ENCODE measurements at regions not wholly inside any gene's neighbourhood (a gene's known extent, or its start where the extent isn't known, plus 50 kb on each side); places are given as distances from the start of the nearest gene placed in this dataset.

DNA sequence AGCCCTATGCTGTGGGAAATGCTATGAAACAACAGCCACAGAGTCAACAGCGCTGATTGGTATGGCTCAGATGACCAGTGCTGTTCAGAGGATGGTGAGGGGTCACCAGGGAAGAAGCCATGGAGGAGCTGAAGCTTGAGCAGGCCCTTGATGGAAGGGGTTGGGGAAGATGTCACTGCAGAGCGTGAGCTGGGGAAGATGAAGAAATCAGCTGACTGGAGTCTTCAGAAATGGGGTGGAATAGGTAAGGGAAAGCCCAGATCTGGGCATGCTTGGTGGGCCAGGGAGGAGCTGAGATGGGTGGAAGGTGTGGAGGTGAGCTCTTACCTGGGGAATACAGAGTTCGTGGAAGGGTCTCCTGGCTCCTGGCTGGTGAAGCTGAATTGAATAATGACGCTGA is 105.4 kb upstream of the PLET1 start:
- peak overlapping the region in 1 of 9 donors; percentile 43 for H3K27ac Mint-ChIP-seq
- POLR2A ChIA-PET = no interaction called here

DNA sequence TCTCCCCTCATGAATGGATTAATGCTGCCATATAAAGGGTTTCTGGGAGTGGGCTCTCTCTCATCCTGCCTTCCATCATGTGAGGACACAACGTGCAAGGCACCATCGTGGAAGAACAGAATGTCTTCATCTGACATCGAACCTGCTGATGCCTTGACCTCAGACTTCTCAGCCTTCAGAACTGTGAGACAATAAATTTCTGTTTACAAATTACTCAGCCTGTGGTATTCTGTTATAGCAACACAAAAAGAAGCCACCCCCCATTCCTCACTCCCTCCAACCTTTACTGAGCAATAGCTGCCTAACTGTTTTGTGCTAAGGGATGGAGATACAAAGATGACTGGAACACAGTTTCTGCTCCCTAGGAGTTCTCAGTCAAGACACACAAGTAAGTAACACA is 106.1 kb upstream of the PLET1 start:
- intact Hi-C loops (cut with micrococcal nuclease) = no loop called here
- no peaks in the 10 kb centered on the region for H3K36me3 ChIP-seq (ENCODE audit: control insufficient read depth in 2 of 3, insufficient read depth in 3 of 3, low read length in 3 of 3)
- DNase-seq (no peak), ATAC-seq (no peak)
- peaks cover 0 to 11% (median 0%) of the 10 kb centered on the region in 7 donors for H3K4me1 Mint-ChIP-seq
- H3K27me3 Mint-ChIP-seq = peaks cover 0 to 2% (median 0%) of the 10 kb centered on the region in 5 donors
- H3K4me3 ChIP-seq (ENCODE audit: low read length) = no peak overlapping the region
- peaks cover 0 to 33% (median 18%) of the 10 kb centered on the region in 5 donors for H3K36me3 Mint-ChIP-seq
- no peaks in the 10 kb centered on the region for H3K4me1 ChIP-seq (ENCODE audit: control insufficient read depth in 2 of 2, insufficient read depth in 2 of 2, low read length in 2 of 2)
- H3K27me3 ChIP-seq (ENCODE audit: control insufficient read depth in 2 of 2, insufficient read depth in 2 of 2, low read length in 2 of 2) = no peaks in the 10 kb centered on the region
- no peaks in the 10 kb centered on the region for H3K9me3 ChIP-seq (ENCODE audit: control insufficient read depth in 2 of 3, low read length in 3 of 3)
- peaks cover 0 to 2% (median 0%) of the 10 kb centered on the region in 11 donors for H3K9me3 Mint-ChIP-seq
- CTCF ChIA-PET = no interaction called here
- POLR2A ChIA-PET = no interaction called here
- no peak overlapping the region for H3K4me3 Mint-ChIP-seq
- H3K27ac ChIP-seq (ENCODE audit: low read depth, low read length) = no peak overlapping the region
- H3K27ac Mint-ChIP-seq = peak overlapping the region in 1 of 9 donors; percentile 11

More for the DNA sequence above, 105.4 kb upstream of the PLET1 start:
- CTCF ChIA-PET = no interaction called here
- H3K4me3 Mint-ChIP-seq = no peak overlapping the region
- peaks cover 0 to 2% (median 0%) of the 10 kb centered on the region in 11 donors for H3K9me3 Mint-ChIP-seq
- DNase-seq (no peak), ATAC-seq (no peak)
- Histone ChIP-seq H3K4me3 (ENCODE audit: low read length) (no peak overlapping the region), H3K27ac (ENCODE audit: low read depth, low read length) (no peak overlapping the region), H3K9me3 (ENCODE audit: control insufficient read depth in 2 of 3, low read length in 3 of 3) (no peaks in the 10 kb centered on the region), H3K27me3 (ENCODE audit: control insufficient read depth in 2 of 2, insufficient read depth in 2 of 2, low read length in 2 of 2) (no peaks in the 10 kb centered on the region), H3K36me3 (ENCODE audit: control insufficient read depth in 2 of 3, insufficient read depth in 3 of 3, low read length in 3 of 3) (no peaks in the 10 kb centered on the region), H3K4me1 (ENCODE audit: control insufficient read depth in 2 of 2, insufficient read depth in 2 of 2, low read length in 2 of 2) (no peaks in the 10 kb centered on the region)
- peaks cover 0 to 11% (median 3%) of the 10 kb centered on the region in 7 donors for H3K4me1 Mint-ChIP-seq
- peaks cover 0 to 2% (median 0%) of the 10 kb centered on the region in 5 donors for H3K27me3 Mint-ChIP-seq
- peaks cover 0 to 37% (median 23%) of the 10 kb centered on the region in 5 donors for H3K36me3 Mint-ChIP-seq
- intact Hi-C loops (cut with micrococcal nuclease) = no loop called here

GRCh38 chr11:112367461-112367860 is 106.8 kb upstream of the PLET1 start:
- no peak overlapping the region for H3K27ac ChIP-seq (ENCODE audit: low read depth, low read length)
- Mint-ChIP-seq H3K4me3 (no peak overlapping the region), H3K9me3 (peaks cover 0 to 4% (median 0%) of the 10 kb centered on the region in 11 donors), H3K4me1 (peaks cover 0 to 11% (median 0%) of the 10 kb centered on the region in 7 donors), H3K27ac (no peak overlapping the region), H3K27me3 (peaks cover 0 to 4% (median 0%) of the 10 kb centered on the region in 5 donors), H3K36me3 (peaks cover 0 to 32% (median 14%) of the 10 kb centered on the region in 5 donors)
- POLR2A ChIA-PET = no interaction called here
- no peaks in the 10 kb centered on the region for H3K4me1 ChIP-seq (ENCODE audit: control insufficient read depth in 2 of 2, insufficient read depth in 2 of 2, low read length in 2 of 2)
- H3K4me3 ChIP-seq (ENCODE audit: low read length) = no peak overlapping the region
- H3K27me3 ChIP-seq (ENCODE audit: control insufficient read depth in 2 of 2, insufficient read depth in 2 of 2, low read length in 2 of 2) = no peaks in the 10 kb centered on the region
- no peaks in the 10 kb centered on the region for H3K9me3 ChIP-seq (ENCODE audit: control insufficient read depth in 2 of 3, low read length in 3 of 3)
- intact Hi-C loops (cut with micrococcal nuclease) = no loop called here
- CTCF ChIA-PET = no interaction called here
- DNase-seq (no peak), ATAC-seq (no peak)
- H3K36me3 ChIP-seq (ENCODE audit: control insufficient read depth in 2 of 3, insufficient read depth in 3 of 3, low read length in 3 of 3) = no peaks in the 10 kb centered on the region

DNA sequence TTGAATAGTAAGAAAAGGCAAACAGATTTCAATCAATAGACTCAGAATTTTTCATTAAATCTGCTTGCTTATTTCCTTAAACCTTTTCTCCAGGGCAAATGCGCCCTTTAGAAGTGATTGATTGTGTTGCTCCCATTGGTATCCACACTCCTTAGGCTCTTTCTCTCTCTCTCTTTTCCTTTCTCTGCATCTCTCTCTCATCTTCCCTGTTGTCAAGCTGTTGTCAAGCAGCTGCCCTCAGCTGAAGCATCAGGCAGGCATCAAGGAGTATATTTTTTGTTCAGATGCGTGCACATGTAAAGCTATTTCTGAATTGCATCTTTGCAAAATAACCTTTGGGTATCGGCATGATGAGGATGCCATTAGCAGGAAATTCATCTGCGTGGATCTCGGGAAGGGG is 107.2 kb upstream of the PLET1 start:
- H3K36me3 ChIP-seq (ENCODE audit: control insufficient read depth in 2 of 3, insufficient read depth in 3 of 3, low read length in 3 of 3) = no peaks in the 10 kb centered on the region
- no peaks in the 10 kb centered on the region for H3K9me3 ChIP-seq (ENCODE audit: control insufficient read depth in 2 of 3, low read length in 3 of 3)
- H3K4me1 ChIP-seq (ENCODE audit: control insufficient read depth in 2 of 2, insufficient read depth in 2 of 2, low read length in 2 of 2) = no peaks in the 10 kb centered on the region
- H3K4me1 Mint-ChIP-seq = peaks cover 0 to 11% (median 0%) of the 10 kb centered on the region in 7 donors
- ChIA-PET CTCF (no interaction called here), POLR2A (no interaction called here)
- H3K27me3 Mint-ChIP-seq = peaks cover 0 to 4% (median 0%) of the 10 kb centered on the region in 5 donors
- no peak overlapping the region for H3K4me3 Mint-ChIP-seq
- H3K4me3 ChIP-seq (ENCODE audit: low read length) = no peak overlapping the region
- H3K27me3 ChIP-seq (ENCODE audit: control insufficient read depth in 2 of 2, insufficient read depth in 2 of 2, low read length in 2 of 2) = no peaks in the 10 kb centered on the region
- H3K36me3 Mint-ChIP-seq = peaks cover 0 to 32% (median 14%) of the 10 kb centered on the region in 5 donors
- no peak overlapping the region for H3K27ac ChIP-seq (ENCODE audit: low read depth, low read length)
- DNase-seq = no peak
- peaks cover 0 to 4% (median 0%) of the 10 kb centered on the region in 11 donors for H3K9me3 Mint-ChIP-seq
- intact Hi-C loops (cut with micrococcal nuclease) = no loop called here
- H3K27ac Mint-ChIP-seq = no peak overlapping the region
- ATAC-seq = no peak

DNA sequence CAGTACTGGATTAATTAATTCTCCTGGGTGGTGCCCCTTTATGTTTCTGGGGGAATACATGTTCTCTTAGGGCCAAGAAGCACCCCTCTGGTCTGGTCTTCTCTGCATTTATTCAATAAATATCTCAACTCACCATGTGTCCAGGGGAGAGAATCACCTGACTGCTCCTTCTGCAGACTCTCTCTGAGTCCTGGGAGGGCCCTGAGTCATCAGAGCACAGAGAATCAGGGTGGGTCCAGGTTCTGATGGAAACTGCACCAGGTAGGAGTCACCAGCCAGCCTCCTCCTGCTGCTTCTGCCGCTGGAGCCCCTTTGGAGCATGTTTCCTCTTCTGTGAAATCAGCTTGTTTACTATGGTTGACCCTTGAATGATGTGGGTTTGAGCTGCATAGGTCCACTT is 107.7 kb upstream of the PLET1 start:
- H3K9me3 Mint-ChIP-seq = peaks cover 0 to 4% (median 0%) of the 10 kb centered on the region in 11 donors
- Histone ChIP-seq H3K4me1 (ENCODE audit: control insufficient read depth in 2 of 2, insufficient read depth in 2 of 2, low read length in 2 of 2) (no peaks in the 10 kb centered on the region), H3K4me3 (ENCODE audit: low read length) (no peak overlapping the region), H3K36me3 (ENCODE audit: control insufficient read depth in 2 of 3, insufficient read depth in 3 of 3, low read length in 3 of 3) (no peaks in the 10 kb centered on the region), H3K27ac (ENCODE audit: low read depth, low read length) (no peak overlapping the region), H3K27me3 (ENCODE audit: control insufficient read depth in 2 of 2, insufficient read depth in 2 of 2, low read length in 2 of 2) (no peaks in the 10 kb centered on the region), H3K9me3 (ENCODE audit: control insufficient read depth in 2 of 3, low read length in 3 of 3) (no peaks in the 10 kb centered on the region)
- DNase-seq = no peak
- H3K27ac Mint-ChIP-seq = peak overlapping the region in 1 of 9 donors; percentile 84
- peaks cover 0 to 30% (median 14%) of the 10 kb centered on the region in 5 donors for H3K36me3 Mint-ChIP-seq
- ATAC-seq = no peak
- ChIA-PET POLR2A (no interaction called here), CTCF (no interaction called here)
- H3K4me1 Mint-ChIP-seq = peaks cover 0 to 11% (median 0%) of the 10 kb centered on the region in 7 donors
- H3K27me3 Mint-ChIP-seq = peaks cover 0 to 9% (median 0%) of the 10 kb centered on the region in 5 donors
- intact Hi-C loops (cut with micrococcal nuclease) = no loop called here
- H3K4me3 Mint-ChIP-seq = no peak overlapping the region

- DNase-seq = no peak
- no peaks in the 10 kb centered on the region for H3K9me3 ChIP-seq (ENCODE audit: control insufficient read depth in 2 of 3, low read length in 3 of 3)
- no peak overlapping the region for H3K4me3 ChIP-seq (ENCODE audit: low read length)
- no peaks in the 10 kb centered on the region for H3K4me1 ChIP-seq (ENCODE audit: control insufficient read depth in 2 of 2, insufficient read depth in 2 of 2, low read length in 2 of 2)
- H3K27me3 ChIP-seq (ENCODE audit: control insufficient read depth in 2 of 2, insufficient read depth in 2 of 2, low read length in 2 of 2) = no peaks in the 10 kb centered on the region
- Mint-ChIP-seq H3K4me1 (peaks cover 0 to 11% (median 0%) of the 10 kb centered on the region in 7 donors), H3K4me3 (no peak overlapping the region), H3K9me3 (peaks cover 0 to 4% (median 0%) of the 10 kb centered on the region in 11 donors), H3K27me3 (peaks cover 0 to 9% (median 0%) of the 10 kb centered on the region in 5 donors), H3K36me3 (peaks cover 0 to 24% (median 14%) of the 10 kb centered on the region in 5 donors), H3K27ac (peak overlapping the region in 2 of 9 donors; percentile 5 to 84)
- no peak overlapping the region for H3K27ac ChIP-seq (ENCODE audit: low read depth, low read length)
- no peaks in the 10 kb centered on the region for H3K36me3 ChIP-seq (ENCODE audit: control insufficient read depth in 2 of 3, insufficient read depth in 3 of 3, low read length in 3 of 3)
- CTCF ChIA-PET = no interaction called here
- no peak for ATAC-seq
- intact Hi-C loops (cut with micrococcal nuclease) = no loop called here
- POLR2A ChIA-PET = no interaction called here
Observed at GRCh38 chr11:112369374-112369773, 108.7 kb upstream of the PLET1 start.

- CTCF ChIA-PET = no interaction called here
- Histone ChIP-seq H3K36me3 (ENCODE audit: control insufficient read depth in 2 of 3, insufficient read depth in 3 of 3, low read length in 3 of 3) (no peaks in the 10 kb centered on the region), H3K27ac (ENCODE audit: low read depth, low read length) (no peak overlapping the region), H3K9me3 (ENCODE audit: control insufficient read depth in 2 of 3, low read length in 3 of 3) (no peaks in the 10 kb centered on the region), H3K4me1 (ENCODE audit: control insufficient read depth in 2 of 2, insufficient read depth in 2 of 2, low read length in 2 of 2) (no peaks in the 10 kb centered on the region), H3K4me3 (ENCODE audit: low read length) (no peak overlapping the region), H3K27me3 (ENCODE audit: control insufficient read depth in 2 of 2, insufficient read depth in 2 of 2, low read length in 2 of 2) (no peaks in the 10 kb centered on the region)
- no peak overlapping the region for H3K27ac Mint-ChIP-seq
- peaks cover 0 to 9% (median 0%) of the 10 kb centered on the region in 5 donors for H3K27me3 Mint-ChIP-seq
- H3K36me3 Mint-ChIP-seq = peaks cover 0 to 25% (median 14%) of the 10 kb centered on the region in 5 donors
- no peak for ATAC-seq
- H3K4me1 Mint-ChIP-seq = peaks cover 0 to 11% (median 0%) of the 10 kb centered on the region in 7 donors
- H3K4me3 Mint-ChIP-seq = no peak overlapping the region
- DNase-seq = no peak
- H3K9me3 Mint-ChIP-seq = peaks cover 0 to 4% (median 0%) of the 10 kb centered on the region in 11 donors
- intact Hi-C loops (cut with micrococcal nuclease) = no loop called here
- POLR2A ChIA-PET = no interaction called here
Observed at GRCh38 chr11:112369916-112370315, 109.3 kb upstream of the PLET1 start.
